GM23338 (cell line): ENCODE measurements at regions not wholly inside any gene's neighbourhood (a gene's known extent, or its start where the extent isn't known, plus 50 kb on each side); places are given as distances from the start of the nearest gene placed in this dataset.

Experiments used
- ATAC-seq: fragments of 200-7000 bp; cut with Tn5 transposase; 3 replicates; pipeline ENCODE4 v1.9.1; 2020
- DNase-seq: peaks from one replicate; pipeline ENCODE4 v3.0.0-alpha.2; 2015; ENCODE audit warnings: low spot score
- H2AFZ ChIP-seq: fragments of 200-600 bp; sonication (generic); 2 replicates; pipeline ENCODE4 v1.8.0; 2016; ENCODE audit warnings: antibody characterized with exemption, mild to moderate bottlenecking, moderate library complexity
- H3F3A ChIP-seq: fragments of 200-600 bp; sonication (generic); replicated peaks from 2 replicates; pipeline ENCODE4 v1.8.0; 2017; ENCODE audit warnings: antibody characterized with exemption, mixed run types, low read depth
- H3K27ac ChIP-seq: fragments of 200-600 bp; sonication (generic); 2 replicates; pipeline ENCODE4 v1.6.1; 2016; ENCODE audit warnings: low read depth
- H3K27me3 ChIP-seq: fragments of 200-600 bp; sonication (generic); 2 replicates; pipeline ENCODE4 v1.8.0; 2016; ENCODE audit warnings: mild to moderate bottlenecking, mixed run types, moderate library complexity; ENCODE audit not compliant: insufficient read depth
- H3K36me3 ChIP-seq: fragments of 200-600 bp; sonication (generic); 2 replicates; pipeline ENCODE4 v1.8.0; 2016; ENCODE audit warnings: mild to moderate bottlenecking; ENCODE audit not compliant: insufficient read depth
- H3K4me1 ChIP-seq: fragments of 200-600 bp; sonication (generic); 2 replicates; pipeline ENCODE4 v1.8.0; 2016; ENCODE audit warnings: mild to moderate bottlenecking, moderate library complexity; ENCODE audit not compliant: insufficient read depth
- H3K4me2 ChIP-seq: fragments of 200-600 bp; sonication (generic); 2 replicates; pipeline ENCODE4 v1.7.1; 2017; ENCODE audit warnings: mixed run types
- H3K4me3 ChIP-seq: fragments of 200-600 bp; sonication (generic); 2 replicates; pipeline ENCODE4 v1.6.1; 2016; ENCODE audit warnings: mixed run types
- H3K79me2 ChIP-seq: fragments of 200-600 bp; sonication (generic); replicated peaks from 2 replicates; pipeline ENCODE4 v1.8.0; 2017; ENCODE audit warnings: mild to moderate bottlenecking; ENCODE audit not compliant: insufficient read depth
- H3K9me2 ChIP-seq: fragments of 200-600 bp; sonication (generic); 2 replicates; pipeline ENCODE4 v1.8.0; 2017; ENCODE audit not compliant: insufficient read depth
- H4K20me1 ChIP-seq: fragments of 200-600 bp; sonication (generic); replicated peaks from 2 replicates; pipeline ENCODE4 v1.8.0; 2017; ENCODE audit warnings: mild to moderate bottlenecking; ENCODE audit not compliant: insufficient read depth
- H3K27ac Mint-ChIP-seq: 2 replicates; pipeline ENCODE4 v1.8.0; 2020; ENCODE audit warnings: inconsistent platforms, mild to moderate bottlenecking, moderate library complexity, mixed read lengths
- H3K27me3 Mint-ChIP-seq: 3 replicates; pipeline ENCODE4 v1.8.0; 2022; ENCODE audit warnings: low read depth, mild to moderate bottlenecking, moderate library complexity, mixed read lengths, inconsistent platforms; ENCODE audit not compliant: insufficient read depth, poor library complexity
- H3K36me3 Mint-ChIP-seq: 3 replicates; pipeline ENCODE4 v1.8.0; 2021; ENCODE audit warnings: low read depth, mild to moderate bottlenecking, inconsistent platforms, moderate library complexity, mixed read lengths
- H3K4me1 Mint-ChIP-seq: 3 replicates; pipeline ENCODE4 v1.8.0; 2020; ENCODE audit warnings: mild to moderate bottlenecking, inconsistent platforms, mixed read lengths
- H3K4me3 Mint-ChIP-seq: 3 replicates; pipeline ENCODE4 v1.8.0; 2021; ENCODE audit warnings: moderate library complexity, mild to moderate bottlenecking, inconsistent platforms, mixed read lengths
- H3K9me3 Mint-ChIP-seq: 3 replicates; pipeline ENCODE4 v1.8.0; 2020; ENCODE audit warnings: moderate library complexity, mild to moderate bottlenecking, inconsistent platforms, mixed read lengths
- CREB1 ChIP-seq: fragments of 250-450 bp; sonication (Bioruptor Pico); IDR thresholded peaks from 2 replicates; pipeline ENCODE4 v1.5.0; 2020; ENCODE audit warnings: low read depth, mild to moderate bottlenecking, moderate library complexity
- EZH2 ChIP-seq: fragments of 200-600 bp; sonication (generic); IDR thresholded peaks from one replicate; pipeline ENCODE4 v1.8.0; 2017; ENCODE audit warnings: antibody characterized with exemption, mild to moderate bottlenecking, low read depth; ENCODE audit not compliant: unreplicated experiment
- EZH2phosphoT487 ChIP-seq: fragments of 200-600 bp; sonication (generic); IDR thresholded peaks from one replicate; pipeline ENCODE4 v1.8.1; 2018; ENCODE audit warnings: antibody characterized with exemption; ENCODE audit not compliant: unreplicated experiment
- JUNB ChIP-seq: IDR thresholded peaks from one replicate; pipeline ENCODE4 v1.6.1; 2016; ENCODE audit warnings: antibody characterized with exemption; ENCODE audit not compliant: unreplicated experiment
- NANOG ChIP-seq: IDR thresholded peaks from 2 replicates; pipeline ENCODE4 v1.6.1; 2016; ENCODE audit warnings: antibody characterized with exemption, borderline replicate concordance
- POLR2AphosphoS5 ChIP-seq: IDR thresholded peaks from 2 replicates; pipeline ENCODE4 v1.6.1; 2016; ENCODE audit warnings: antibody characterized with exemption, low read depth
- STAT1 ChIP-seq: IDR thresholded peaks from one replicate; pipeline ENCODE4 v1.6.1; 2016; ENCODE audit warnings: antibody characterized with exemption; ENCODE audit not compliant: unreplicated experiment
- ZNF114 ChIP-seq: fragments of 250-450 bp; sonication (Bioruptor Pico); IDR thresholded peaks from 2 replicates; pipeline ENCODE4 v1.5.0; 2020; ENCODE audit warnings: mild to moderate bottlenecking, moderate library complexity
- ZNF331 ChIP-seq: fragments of 250-450 bp; sonication (Bioruptor Pico); IDR thresholded peaks from 2 replicates; pipeline ENCODE4 v1.5.0; 2020; ENCODE audit warnings: low read depth, mild to moderate bottlenecking, moderate library complexity
- TF ChIP-seq, protein P1 (sequence below): IDR thresholded peaks from one replicate; pipeline ENCODE4 v1.6.1; 2018; ENCODE audit warnings: antibody characterized with exemption; ENCODE audit not compliant: unreplicated experiment
- TF ChIP-seq, protein P2 (sequence below), 2 experiments: fragments of 200-600 bp in 1 of 2; sonication (generic) in 1 of 2; conservative IDR thresholded peaks; 2 replicates each; pipeline versions ENCODE4 v1.5.1 to v1.6.1; 2016 to 2017; ENCODE audit warnings: antibody characterized with exemption in 2 of 2, low read depth in 2 of 2, mild to moderate bottlenecking in 2 of 2, moderate library complexity in 1 of 2
- TF ChIP-seq, protein P3 (sequence below): fragments of 250-450 bp; sonication (Bioruptor Pico); IDR thresholded peaks from 2 replicates; pipeline ENCODE4 v1.5.0; 2020; ENCODE audit warnings: mild to moderate bottlenecking, moderate library complexity
- TF ChIP-seq, protein P4 (sequence below): IDR thresholded peaks from 2 replicates; pipeline ENCODE4 v1.6.1; 2016; ENCODE audit warnings: antibody characterized with exemption

DNA sequence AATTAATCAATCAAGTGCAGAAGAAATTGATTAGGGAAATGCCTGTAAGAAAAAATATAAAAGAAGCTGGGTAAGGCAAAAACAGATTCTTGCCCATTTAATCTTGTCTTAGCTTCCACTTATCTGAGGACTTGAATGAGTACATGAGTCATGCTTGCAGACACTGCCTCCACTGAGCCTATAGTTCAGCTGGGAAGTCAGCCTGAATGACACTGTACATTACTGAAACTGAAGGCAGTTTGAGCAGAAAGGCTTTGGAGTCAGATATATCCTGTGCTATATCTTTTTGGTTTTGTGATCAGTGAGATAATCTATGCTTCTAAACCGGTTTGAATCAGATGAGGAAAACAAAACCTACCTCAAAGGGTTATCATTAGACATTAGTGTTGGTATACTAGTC is 61.3 kb downstream of the NUDT11 start:
- TF ChIP-seq, protein P1, sequence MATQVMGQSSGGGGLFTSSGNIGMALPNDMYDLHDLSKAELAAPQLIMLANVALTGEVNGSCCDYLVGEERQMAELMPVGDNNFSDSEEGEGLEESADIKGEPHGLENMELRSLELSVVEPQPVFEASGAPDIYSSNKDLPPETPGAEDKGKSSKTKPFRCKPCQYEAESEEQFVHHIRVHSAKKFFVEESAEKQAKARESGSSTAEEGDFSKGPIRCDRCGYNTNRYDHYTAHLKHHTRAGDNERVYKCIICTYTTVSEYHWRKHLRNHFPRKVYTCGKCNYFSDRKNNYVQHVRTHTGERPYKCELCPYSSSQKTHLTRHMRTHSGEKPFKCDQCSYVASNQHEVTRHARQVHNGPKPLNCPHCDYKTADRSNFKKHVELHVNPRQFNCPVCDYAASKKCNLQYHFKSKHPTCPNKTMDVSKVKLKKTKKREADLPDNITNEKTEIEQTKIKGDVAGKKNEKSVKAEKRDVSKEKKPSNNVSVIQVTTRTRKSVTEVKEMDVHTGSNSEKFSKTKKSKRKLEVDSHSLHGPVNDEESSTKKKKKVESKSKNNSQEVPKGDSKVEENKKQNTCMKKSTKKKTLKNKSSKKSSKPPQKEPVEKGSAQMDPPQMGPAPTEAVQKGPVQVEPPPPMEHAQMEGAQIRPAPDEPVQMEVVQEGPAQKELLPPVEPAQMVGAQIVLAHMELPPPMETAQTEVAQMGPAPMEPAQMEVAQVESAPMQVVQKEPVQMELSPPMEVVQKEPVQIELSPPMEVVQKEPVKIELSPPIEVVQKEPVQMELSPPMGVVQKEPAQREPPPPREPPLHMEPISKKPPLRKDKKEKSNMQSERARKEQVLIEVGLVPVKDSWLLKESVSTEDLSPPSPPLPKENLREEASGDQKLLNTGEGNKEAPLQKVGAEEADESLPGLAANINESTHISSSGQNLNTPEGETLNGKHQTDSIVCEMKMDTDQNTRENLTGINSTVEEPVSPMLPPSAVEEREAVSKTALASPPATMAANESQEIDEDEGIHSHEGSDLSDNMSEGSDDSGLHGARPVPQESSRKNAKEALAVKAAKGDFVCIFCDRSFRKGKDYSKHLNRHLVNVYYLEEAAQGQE, result no peak
- TF ChIP-seq, protein P2, sequence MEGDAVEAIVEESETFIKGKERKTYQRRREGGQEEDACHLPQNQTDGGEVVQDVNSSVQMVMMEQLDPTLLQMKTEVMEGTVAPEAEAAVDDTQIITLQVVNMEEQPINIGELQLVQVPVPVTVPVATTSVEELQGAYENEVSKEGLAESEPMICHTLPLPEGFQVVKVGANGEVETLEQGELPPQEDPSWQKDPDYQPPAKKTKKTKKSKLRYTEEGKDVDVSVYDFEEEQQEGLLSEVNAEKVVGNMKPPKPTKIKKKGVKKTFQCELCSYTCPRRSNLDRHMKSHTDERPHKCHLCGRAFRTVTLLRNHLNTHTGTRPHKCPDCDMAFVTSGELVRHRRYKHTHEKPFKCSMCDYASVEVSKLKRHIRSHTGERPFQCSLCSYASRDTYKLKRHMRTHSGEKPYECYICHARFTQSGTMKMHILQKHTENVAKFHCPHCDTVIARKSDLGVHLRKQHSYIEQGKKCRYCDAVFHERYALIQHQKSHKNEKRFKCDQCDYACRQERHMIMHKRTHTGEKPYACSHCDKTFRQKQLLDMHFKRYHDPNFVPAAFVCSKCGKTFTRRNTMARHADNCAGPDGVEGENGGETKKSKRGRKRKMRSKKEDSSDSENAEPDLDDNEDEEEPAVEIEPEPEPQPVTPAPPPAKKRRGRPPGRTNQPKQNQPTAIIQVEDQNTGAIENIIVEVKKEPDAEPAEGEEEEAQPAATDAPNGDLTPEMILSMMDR (conservative IDR thresholded peaks at IDR 0.05; ENCODE audit: low read depth in 2 of 2), result no peak
- TF ChIP-seq EZH2, result no peak
- TF ChIP-seq ZNF331, result no peak
- no peak for TF ChIP-seq CREB1 (CRISPR knock-in tag)
- no peak for TF ChIP-seq NANOG
- TF ChIP-seq POLR2AphosphoS5, result no peak
- no peak for TF ChIP-seq STAT1
- TF ChIP-seq, protein P3, sequence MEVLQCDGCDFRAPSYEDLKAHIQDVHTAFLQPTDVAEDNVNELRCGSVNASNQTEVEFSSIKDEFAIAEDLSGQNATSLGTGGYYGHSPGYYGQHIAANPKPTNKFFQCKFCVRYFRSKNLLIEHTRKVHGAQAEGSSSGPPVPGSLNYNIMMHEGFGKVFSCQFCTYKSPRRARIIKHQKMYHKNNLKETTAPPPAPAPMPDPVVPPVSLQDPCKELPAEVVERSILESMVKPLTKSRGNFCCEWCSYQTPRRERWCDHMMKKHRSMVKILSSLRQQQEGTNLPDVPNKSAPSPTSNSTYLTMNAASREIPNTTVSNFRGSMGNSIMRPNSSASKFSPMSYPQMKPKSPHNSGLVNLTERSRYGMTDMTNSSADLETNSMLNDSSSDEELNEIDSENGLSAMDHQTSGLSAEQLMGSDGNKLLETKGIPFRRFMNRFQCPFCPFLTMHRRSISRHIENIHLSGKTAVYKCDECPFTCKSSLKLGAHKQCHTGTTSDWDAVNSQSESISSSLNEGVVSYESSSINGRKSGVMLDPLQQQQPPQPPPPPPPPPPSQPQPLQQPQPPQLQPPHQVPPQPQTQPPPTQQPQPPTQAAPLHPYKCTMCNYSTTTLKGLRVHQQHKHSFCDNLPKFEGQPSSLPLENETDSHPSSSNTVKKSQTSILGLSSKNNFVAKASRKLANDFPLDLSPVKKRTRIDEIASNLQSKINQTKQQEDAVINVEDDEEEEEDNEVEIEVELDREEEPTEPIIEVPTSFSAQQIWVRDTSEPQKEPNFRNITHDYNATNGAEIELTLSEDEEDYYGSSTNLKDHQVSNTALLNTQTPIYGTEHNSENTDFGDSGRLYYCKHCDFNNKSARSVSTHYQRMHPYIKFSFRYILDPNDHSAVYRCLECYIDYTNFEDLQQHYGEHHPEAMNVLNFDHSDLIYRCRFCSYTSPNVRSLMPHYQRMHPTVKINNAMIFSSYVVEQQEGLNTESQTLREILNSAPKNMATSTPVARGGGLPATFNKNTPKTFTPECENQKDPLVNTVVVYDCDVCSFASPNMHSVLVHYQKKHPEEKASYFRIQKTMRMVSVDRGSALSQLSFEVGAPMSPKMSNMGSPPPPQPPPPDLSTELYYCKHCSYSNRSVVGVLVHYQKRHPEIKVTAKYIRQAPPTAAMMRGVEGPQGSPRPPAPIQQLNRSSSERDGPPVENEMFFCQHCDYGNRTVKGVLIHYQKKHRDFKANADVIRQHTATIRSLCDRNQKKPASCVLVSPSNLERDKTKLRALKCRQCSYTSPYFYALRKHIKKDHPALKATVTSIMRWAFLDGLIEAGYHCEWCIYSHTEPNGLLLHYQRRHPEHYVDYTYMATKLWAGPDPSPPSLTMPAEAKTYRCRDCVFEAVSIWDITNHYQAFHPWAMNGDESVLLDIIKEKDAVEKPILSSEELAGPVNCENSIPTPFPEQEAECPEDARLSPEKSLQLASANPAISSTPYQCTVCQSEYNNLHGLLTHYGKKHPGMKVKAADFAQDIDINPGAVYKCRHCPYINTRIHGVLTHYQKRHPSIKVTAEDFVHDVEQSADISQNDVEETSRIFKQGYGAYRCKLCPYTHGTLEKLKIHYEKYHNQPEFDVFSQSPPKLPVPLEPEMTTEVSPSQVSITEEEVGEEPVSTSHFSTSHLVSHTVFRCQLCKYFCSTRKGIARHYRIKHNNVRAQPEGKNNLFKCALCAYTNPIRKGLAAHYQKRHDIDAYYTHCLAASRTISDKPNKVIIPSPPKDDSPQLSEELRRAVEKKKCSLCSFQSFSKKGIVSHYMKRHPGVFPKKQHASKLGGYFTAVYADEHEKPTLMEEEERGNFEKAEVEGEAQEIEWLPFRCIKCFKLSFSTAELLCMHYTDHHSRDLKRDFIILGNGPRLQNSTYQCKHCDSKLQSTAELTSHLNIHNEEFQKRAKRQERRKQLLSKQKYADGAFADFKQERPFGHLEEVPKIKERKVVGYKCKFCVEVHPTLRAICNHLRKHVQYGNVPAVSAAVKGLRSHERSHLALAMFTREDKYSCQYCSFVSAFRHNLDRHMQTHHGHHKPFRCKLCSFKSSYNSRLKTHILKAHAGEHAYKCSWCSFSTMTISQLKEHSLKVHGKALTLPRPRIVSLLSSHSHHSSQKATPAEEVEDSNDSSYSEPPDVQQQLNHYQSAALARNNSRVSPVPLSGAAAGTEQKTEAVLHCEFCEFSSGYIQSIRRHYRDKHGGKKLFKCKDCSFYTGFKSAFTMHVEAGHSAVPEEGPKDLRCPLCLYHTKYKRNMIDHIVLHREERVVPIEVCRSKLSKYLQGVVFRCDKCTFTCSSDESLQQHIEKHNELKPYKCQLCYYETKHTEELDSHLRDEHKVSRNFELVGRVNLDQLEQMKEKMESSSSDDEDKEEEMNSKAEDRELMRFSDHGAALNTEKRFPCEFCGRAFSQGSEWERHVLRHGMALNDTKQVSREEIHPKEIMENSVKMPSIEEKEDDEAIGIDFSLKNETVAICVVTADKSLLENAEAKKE (CRISPR knock-in tag), result no peak
- TF ChIP-seq EZH2phosphoT487, result no peak
- no peak for TF ChIP-seq ZNF114 (CRISPR knock-in tag)
- no peak for TF ChIP-seq JUNB
- TF ChIP-seq, protein P4, sequence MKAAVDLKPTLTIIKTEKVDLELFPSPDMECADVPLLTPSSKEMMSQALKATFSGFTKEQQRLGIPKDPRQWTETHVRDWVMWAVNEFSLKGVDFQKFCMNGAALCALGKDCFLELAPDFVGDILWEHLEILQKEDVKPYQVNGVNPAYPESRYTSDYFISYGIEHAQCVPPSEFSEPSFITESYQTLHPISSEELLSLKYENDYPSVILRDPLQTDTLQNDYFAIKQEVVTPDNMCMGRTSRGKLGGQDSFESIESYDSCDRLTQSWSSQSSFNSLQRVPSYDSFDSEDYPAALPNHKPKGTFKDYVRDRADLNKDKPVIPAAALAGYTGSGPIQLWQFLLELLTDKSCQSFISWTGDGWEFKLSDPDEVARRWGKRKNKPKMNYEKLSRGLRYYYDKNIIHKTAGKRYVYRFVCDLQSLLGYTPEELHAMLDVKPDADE, result no peak
- no peak overlapping the region for H3K4me3 ChIP-seq
- H3K36me3 ChIP-seq, result no peaks in the 10 kb centered on the region
- no peak overlapping the region for H3K4me2 ChIP-seq
- Mint-ChIP-seq H3K4me3 (no peak overlapping the region), H3K9me3 (peaks cover 11% of the 10 kb centered on the region; the same call in 2 of the 3 replicates), H3K27ac (no peak overlapping the region), H3K4me1 (peaks cover 12% of the 10 kb centered on the region; the same call in 2 of the 3 replicates), H3K36me3 (peaks cover 7% of the 10 kb centered on the region; the same call in 2 of the 3 replicates), H3K27me3 (peaks cover 1% of the 10 kb centered on the region)
- H3K27me3 ChIP-seq, result no peaks in the 10 kb centered on the region
- H3F3A ChIP-seq, result no peaks in the 10 kb centered on the region
- H2AFZ ChIP-seq, result no peak overlapping the region
- no peaks in the 10 kb centered on the region for H3K9me2 ChIP-seq
- DNase-seq (no peak), ATAC-seq (no peak)
- no peaks in the 10 kb centered on the region for H4K20me1 ChIP-seq
- H3K27ac ChIP-seq, result no peak overlapping the region
- 0 out of 2 replicates have a peak, but pooled peaks cover 7% of the 10 kb centered on the region for H3K4me1 ChIP-seq
- H3K79me2 ChIP-seq, result no peaks in the 10 kb centered on the region
